Muscle of leg (tissue), 3 donors: ENCODE measurements at regions not wholly inside any gene's neighbourhood (a gene's known extent, or its start where the extent isn't known, plus 50 kb on each side); places are given as distances from the start of the nearest gene placed in this dataset.

Experiments used
- DNase-seq: peaks from one replicate; pipeline ENCODE4 v3.0.0; 2013
- H3K27ac ChIP-seq: one replicate; pipeline ENCODE4 v1.5.1; 2013; ENCODE audit warnings: mild to moderate bottlenecking, low read length, control low read depth
- H3K27me3 ChIP-seq: one replicate; pipeline ENCODE4 v1.6.1; 2013; ENCODE audit warnings: low read length; ENCODE audit not compliant: control insufficient read depth, insufficient read depth
- H3K36me3 ChIP-seq: one replicate; pipeline ENCODE4 v1.6.1; 2013; ENCODE audit warnings: low read length; ENCODE audit not compliant: control insufficient read depth, insufficient read depth
- H3K4me1 ChIP-seq: one replicate; pipeline ENCODE4 v1.6.1; 2013; ENCODE audit warnings: low read length; ENCODE audit not compliant: control insufficient read depth, insufficient read depth
- H3K4me3 ChIP-seq: one replicate; pipeline ENCODE4 v1.5.1; 2013; ENCODE audit warnings: low read length, control low read depth
- H3K9me3 ChIP-seq: replicated peaks from 2 replicates; pipeline ENCODE4 v1.6.1; 2013; ENCODE audit warnings: low read depth, low read length; ENCODE audit not compliant: control insufficient read depth
- WGBS: methylation state at CpG from one replicate; pipeline ENCODE4 v1.1.5; 2013; ENCODE audit warnings: missing lambda C conversion rate; ENCODE audit not compliant: insufficient coverage; 5-methylcytosine and 5-hydroxymethylcytosine counted together

DNA sequence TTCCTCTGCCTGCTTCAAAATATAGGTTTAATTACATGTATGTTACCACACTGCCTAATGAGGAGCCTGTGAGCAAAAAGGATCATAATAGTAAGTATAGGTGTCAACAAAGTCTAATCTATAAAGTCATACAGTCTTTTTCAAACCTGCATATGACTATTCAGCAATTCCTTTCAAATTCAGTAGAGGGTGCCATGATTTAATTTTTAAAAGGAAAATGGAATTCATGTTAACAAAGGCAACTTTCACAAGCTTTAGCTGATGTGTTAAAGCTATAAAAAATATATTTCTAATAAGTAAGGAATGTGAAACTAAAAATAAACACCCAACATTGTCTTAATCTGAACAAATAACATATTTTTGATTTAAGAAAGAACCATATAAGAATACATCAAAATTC lies 52.1 kb downstream of the MPP7 start:
- no peaks in the 10 kb centered on the region for H3K27me3 ChIP-seq
- H3K4me1 ChIP-seq, result peaks cover 2% of the 10 kb centered on the region
- peak; percentile 49 for DNase-seq
- H3K27ac ChIP-seq, result no peak overlapping the region
- no peaks in the 10 kb centered on the region for H3K9me3 ChIP-seq
- no peaks in the 10 kb centered on the region for H3K36me3 ChIP-seq
- no peak overlapping the region for H3K4me3 ChIP-seq

- H3K4me1 ChIP-seq, result peaks cover 2% of the 10 kb centered on the region
- no peaks in the 10 kb centered on the region for H3K27me3 ChIP-seq
- H3K36me3 ChIP-seq, result no peaks in the 10 kb centered on the region
- 47% methylated on average over 4 of the region's 4 CpGs for WGBS
- no peak for DNase-seq
- no peak overlapping the region for H3K4me3 ChIP-seq
- no peak overlapping the region for H3K27ac ChIP-seq
- H3K9me3 ChIP-seq, result no peaks in the 10 kb centered on the region
Observed at GRCh38 chr10:28250358-28250757, 52.5 kb downstream of the MPP7 start.

- DNase-seq, result no peak
- 89% methylated on average over 4 of the region's 6 CpGs for WGBS
- Histone ChIP-seq H3K9me3 (no peaks in the 10 kb centered on the region), H3K36me3 (no peaks in the 10 kb centered on the region), H3K4me1 (peaks cover 2% of the 10 kb centered on the region), H3K27ac (no peak overlapping the region), H3K4me3 (no peak overlapping the region), H3K27me3 (no peaks in the 10 kb centered on the region)
Observed at GRCh38 chr10:28249512-28249911, 53.4 kb downstream of the MPP7 start.

GRCh38 chr10:28248092-28248491 lies 54.8 kb downstream of the MPP7 start:
- Histone ChIP-seq H3K27ac (no peak overlapping the region), H3K27me3 (no peaks in the 10 kb centered on the region), H3K4me3 (no peak overlapping the region), H3K36me3 (no peaks in the 10 kb centered on the region), H3K9me3 (no peaks in the 10 kb centered on the region), H3K4me1 (peaks cover 2% of the 10 kb centered on the region)
- 8% methylated on average over 7 of the region's 8 CpGs for WGBS
- DNase-seq, result peak; percentile 68

DNA sequence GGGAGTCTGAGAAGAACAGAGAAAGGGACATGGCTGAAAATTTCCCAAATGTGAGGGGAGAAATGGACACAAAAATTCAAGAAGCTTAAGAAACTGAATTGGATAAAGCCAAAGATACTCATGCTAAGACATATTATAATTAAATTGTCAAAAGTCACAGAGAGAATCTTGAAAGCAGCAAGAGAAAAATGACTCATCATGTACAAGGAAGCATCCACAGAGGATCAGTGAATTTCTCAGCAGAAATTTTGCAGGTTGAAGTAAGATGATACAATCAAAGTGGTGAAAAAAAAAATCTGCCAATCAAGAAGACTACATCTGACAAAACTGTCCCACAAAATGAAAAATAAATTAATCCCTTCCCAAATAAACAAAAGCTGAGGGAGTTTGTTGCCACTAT lies 56.8 kb downstream of the MPP7 start:
- H3K27me3 ChIP-seq, result no peaks in the 10 kb centered on the region
- no peak for DNase-seq
- peaks cover 2% of the 10 kb centered on the region for H3K4me1 ChIP-seq
- H3K36me3 ChIP-seq, result no peaks in the 10 kb centered on the region
- H3K27ac ChIP-seq, result no peak overlapping the region
- no peaks in the 10 kb centered on the region for H3K9me3 ChIP-seq
- no peak overlapping the region for H3K4me3 ChIP-seq

DNA sequence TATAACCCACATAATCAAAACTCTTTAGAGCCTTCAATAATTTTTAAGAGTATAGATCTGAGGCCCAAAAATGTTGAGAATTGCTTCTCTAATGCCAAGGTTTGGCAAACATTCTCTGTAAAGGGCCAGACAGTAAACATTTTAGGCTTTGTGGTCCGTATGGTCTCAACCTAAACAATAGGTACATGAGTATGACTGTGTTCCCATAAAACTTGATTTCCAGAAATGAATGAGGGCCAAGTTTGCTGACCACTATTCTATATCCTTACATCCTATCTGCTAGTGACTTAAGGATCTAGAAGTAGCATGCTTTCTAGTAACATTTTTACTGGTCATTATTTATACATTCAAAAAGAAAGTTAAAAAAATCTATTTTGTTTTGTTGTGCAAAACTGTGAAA lies 58.9 kb downstream of the MPP7 start:
- WGBS, result no CpG with 5 or more reads among the region's 1 CpG
- no peaks in the 10 kb centered on the region for H3K27me3 ChIP-seq
- H3K27ac ChIP-seq, result no peak overlapping the region
- H3K9me3 ChIP-seq, result no peaks in the 10 kb centered on the region
- no peaks in the 10 kb centered on the region for H3K36me3 ChIP-seq
- no peak for DNase-seq
- H3K4me1 ChIP-seq, result peaks cover 2% of the 10 kb centered on the region
- no peak overlapping the region for H3K4me3 ChIP-seq

DNA sequence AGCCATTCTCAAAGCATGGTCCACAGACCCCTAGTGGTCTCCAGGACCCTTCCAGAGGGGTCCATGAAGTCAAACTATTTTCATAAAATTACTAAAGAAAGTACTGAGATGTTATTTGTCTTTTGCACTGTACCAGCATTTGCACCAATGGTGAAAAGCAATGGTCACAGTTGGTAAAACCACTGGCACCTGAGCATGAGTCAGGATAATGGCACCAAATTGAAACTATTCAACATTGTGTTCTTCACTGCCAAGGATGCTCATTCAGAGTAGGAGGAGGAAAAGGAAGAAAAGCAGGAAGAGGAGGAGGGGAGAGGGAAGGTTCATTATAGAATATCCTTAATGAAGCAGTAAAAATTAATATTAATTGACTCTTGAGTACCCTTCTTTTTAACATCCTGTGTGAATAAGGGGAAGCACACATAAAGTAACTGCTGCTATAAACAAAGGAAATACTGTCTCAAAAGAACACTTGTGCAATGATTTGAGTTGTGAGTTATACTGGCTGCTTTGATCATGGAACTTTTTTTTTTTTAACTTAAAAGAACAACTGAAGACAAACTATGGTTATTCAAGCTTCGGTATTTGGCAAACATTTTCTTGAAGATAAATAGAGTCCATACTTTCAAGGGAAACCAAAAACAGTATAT lies 60.2 kb downstream of the MPP7 start:
- no peak for DNase-seq
- H3K9me3 ChIP-seq, result no peaks in the 10 kb centered on the region
- H3K4me3 ChIP-seq, result no peak overlapping the region
- H3K27me3 ChIP-seq, result no peaks in the 10 kb centered on the region
- no peaks in the 10 kb centered on the region for H3K4me1 ChIP-seq
- WGBS, result no CpG with 5 or more reads among the region's 1 CpG
- no peak overlapping the region for H3K27ac ChIP-seq
- H3K36me3 ChIP-seq, result no peaks in the 10 kb centered on the region

- DNase-seq, result peak; percentile 92
- Histone ChIP-seq H3K36me3 (no peaks in the 10 kb centered on the region), H3K4me3 (no peak overlapping the region), H3K27ac (no peak overlapping the region), H3K9me3 (no peaks in the 10 kb centered on the region), H3K27me3 (no peaks in the 10 kb centered on the region), H3K4me1 (no peaks in the 10 kb centered on the region)
- WGBS, result no CpG with 5 or more reads among the region's 3 CpGs
Observed at GRCh38 chr10:28241741-28242399, 61.0 kb downstream of the MPP7 start.

- no peak for DNase-seq
- no CpG with 5 or more reads among the region's 2 CpGs for WGBS
- no peak overlapping the region for H3K27ac ChIP-seq
- H3K4me3 ChIP-seq, result no peak overlapping the region
- peaks cover 4% of the 10 kb centered on the region for H3K27me3 ChIP-seq
- H3K9me3 ChIP-seq, result no peaks in the 10 kb centered on the region
- H3K4me1 ChIP-seq, result no peaks in the 10 kb centered on the region
- no peaks in the 10 kb centered on the region for H3K36me3 ChIP-seq
Observed at GRCh38 chr10:28240400-28240799, 62.5 kb downstream of the MPP7 start.

GRCh38 chr10:28236591-28236990 lies 66.3 kb downstream of the MPP7 start:
- WGBS, result 36% methylated on average over 10 of the region's 12 CpGs

DNA sequence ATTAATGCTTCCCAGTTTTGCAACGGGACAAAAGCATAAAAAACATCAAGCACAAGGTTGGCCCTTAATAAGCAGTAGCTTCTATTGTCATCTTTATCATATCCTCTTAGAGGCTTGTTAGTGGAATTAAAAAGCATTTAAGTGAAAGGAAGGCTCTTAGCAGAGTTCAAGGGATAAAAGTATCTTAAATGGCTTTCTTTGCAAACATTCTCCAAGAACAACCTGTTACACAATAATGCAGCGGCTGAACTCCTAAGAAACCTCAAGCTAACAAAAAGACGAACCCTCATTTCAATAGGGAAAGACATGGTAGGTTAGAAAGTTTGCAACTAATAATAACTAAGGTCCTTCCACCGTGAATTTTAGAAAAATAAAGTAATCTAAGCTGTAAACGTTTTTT lies 82.1 kb downstream of the MPP7 start:
- no peak for DNase-seq
- no CpG with 5 or more reads among the region's 5 CpGs for WGBS
- no peaks in the 10 kb centered on the region for H3K9me3 ChIP-seq

More at GRCh38 chr10:28236591-28236990, 66.3 kb downstream of the MPP7 start:
- Histone ChIP-seq H3K4me3 (no peak overlapping the region), H3K27ac (no peak overlapping the region), H3K9me3 (no peaks in the 10 kb centered on the region), H3K27me3 (peaks cover 4% of the 10 kb centered on the region), H3K4me1 (no peaks in the 10 kb centered on the region), H3K36me3 (no peaks in the 10 kb centered on the region)
- DNase-seq, result no peak

More for the DNA sequence above, 82.1 kb downstream of the MPP7 start:
- Histone ChIP-seq H3K4me1 (no peaks in the 10 kb centered on the region), H3K36me3 (no peaks in the 10 kb centered on the region), H3K4me3 (no peak overlapping the region), H3K27me3 (no peaks in the 10 kb centered on the region), H3K27ac (no peak overlapping the region)
